ENCODE measurements at regions not wholly inside any gene's neighbourhood (a gene's known extent, or its start where the extent isn't known, plus 50 kb on each side); places are given as distances from the start of the nearest gene placed in this dataset.

DNA sequence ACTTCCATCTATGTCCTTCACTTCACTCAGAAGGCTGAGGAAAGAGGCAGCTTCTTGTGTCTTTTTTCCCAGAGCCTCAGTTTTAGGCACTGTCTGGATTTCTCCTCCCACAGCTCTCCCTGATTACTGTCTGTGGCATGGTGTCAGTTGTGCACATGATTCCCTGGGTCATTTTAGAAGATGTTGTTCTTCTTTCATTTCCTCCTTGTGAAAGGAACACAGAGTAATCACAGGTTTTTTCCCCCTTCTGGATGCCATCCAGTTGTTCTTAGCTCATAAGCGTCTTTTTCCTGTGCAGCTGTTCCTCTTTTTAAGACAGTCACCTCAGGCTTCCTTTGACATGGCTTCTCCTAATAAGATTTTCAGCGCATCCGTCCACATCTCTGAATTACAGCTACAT, 212.2 kb downstream of the FAM181B start:
- TF ChIP-seq, protein P1, sequence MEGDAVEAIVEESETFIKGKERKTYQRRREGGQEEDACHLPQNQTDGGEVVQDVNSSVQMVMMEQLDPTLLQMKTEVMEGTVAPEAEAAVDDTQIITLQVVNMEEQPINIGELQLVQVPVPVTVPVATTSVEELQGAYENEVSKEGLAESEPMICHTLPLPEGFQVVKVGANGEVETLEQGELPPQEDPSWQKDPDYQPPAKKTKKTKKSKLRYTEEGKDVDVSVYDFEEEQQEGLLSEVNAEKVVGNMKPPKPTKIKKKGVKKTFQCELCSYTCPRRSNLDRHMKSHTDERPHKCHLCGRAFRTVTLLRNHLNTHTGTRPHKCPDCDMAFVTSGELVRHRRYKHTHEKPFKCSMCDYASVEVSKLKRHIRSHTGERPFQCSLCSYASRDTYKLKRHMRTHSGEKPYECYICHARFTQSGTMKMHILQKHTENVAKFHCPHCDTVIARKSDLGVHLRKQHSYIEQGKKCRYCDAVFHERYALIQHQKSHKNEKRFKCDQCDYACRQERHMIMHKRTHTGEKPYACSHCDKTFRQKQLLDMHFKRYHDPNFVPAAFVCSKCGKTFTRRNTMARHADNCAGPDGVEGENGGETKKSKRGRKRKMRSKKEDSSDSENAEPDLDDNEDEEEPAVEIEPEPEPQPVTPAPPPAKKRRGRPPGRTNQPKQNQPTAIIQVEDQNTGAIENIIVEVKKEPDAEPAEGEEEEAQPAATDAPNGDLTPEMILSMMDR (IDR thresholded peaks at IDR 0.05 in 4 of 5, conservative IDR thresholded peaks at IDR 0.05 in 1 of 5), result no peak
- no peak for TF ChIP-seq POLR2A (IDR thresholded peaks at IDR 0.05)

Data from gastrocnemius medialis (tissue), 4 donors.